ENCODE measurements at regions not wholly inside any gene's neighbourhood (a gene's known extent, or its start where the extent isn't known, plus 50 kb on each side); places are given as distances from the start of the nearest gene placed in this dataset.

DNA sequence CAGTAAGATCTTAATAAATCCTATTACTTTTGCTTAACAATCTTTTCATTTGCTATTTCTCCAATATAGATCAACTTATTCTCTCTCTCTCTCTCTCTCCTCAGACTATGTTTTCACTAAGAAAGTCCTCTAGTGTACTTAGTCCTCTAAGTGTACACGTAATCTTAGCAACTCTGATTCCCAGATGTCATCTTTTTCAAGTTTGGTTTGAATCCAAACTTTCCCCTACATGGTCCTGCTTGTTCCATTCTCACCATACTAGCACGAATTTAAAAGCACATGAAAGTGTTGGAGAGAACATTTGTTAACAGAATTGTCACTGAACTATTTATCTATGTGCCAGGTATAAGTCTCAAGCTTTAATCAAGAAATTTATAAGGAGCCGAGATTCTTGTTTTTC, 202.9 kb downstream of the SPRY2 start:
- TF ChIP-seq, protein P1, sequence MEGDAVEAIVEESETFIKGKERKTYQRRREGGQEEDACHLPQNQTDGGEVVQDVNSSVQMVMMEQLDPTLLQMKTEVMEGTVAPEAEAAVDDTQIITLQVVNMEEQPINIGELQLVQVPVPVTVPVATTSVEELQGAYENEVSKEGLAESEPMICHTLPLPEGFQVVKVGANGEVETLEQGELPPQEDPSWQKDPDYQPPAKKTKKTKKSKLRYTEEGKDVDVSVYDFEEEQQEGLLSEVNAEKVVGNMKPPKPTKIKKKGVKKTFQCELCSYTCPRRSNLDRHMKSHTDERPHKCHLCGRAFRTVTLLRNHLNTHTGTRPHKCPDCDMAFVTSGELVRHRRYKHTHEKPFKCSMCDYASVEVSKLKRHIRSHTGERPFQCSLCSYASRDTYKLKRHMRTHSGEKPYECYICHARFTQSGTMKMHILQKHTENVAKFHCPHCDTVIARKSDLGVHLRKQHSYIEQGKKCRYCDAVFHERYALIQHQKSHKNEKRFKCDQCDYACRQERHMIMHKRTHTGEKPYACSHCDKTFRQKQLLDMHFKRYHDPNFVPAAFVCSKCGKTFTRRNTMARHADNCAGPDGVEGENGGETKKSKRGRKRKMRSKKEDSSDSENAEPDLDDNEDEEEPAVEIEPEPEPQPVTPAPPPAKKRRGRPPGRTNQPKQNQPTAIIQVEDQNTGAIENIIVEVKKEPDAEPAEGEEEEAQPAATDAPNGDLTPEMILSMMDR (IDR thresholded peaks at IDR 0.05 in 2 of 3, conservative IDR thresholded peaks at IDR 0.05 in 1 of 3; ENCODE audit: borderline replicate concordance in 1 of 3, insufficient read depth in 1 of 3, low read depth in 2 of 3, low read length in 2 of 3) = no peak
- TF ChIP-seq ZNF274 (IDR thresholded peaks at IDR 0.05; ENCODE audit: low read depth, low read length) (no peak), RAD21 (IDR thresholded peaks at IDR 0.05; ENCODE audit: low read depth) (no peak), POLR2A (IDR thresholded peaks at IDR 0.05; ENCODE audit: borderline replicate concordance, extremely low read depth, insufficient read depth, insufficient read length) (no peak), POLR2AphosphoS5 (IDR thresholded peaks at IDR 0.05; ENCODE audit: low read depth, low read length) (no peak), CEBPB (IDR thresholded peaks at IDR 0.05; ENCODE audit: low read depth) (no peak)
- TF ChIP-seq, protein P2, sequence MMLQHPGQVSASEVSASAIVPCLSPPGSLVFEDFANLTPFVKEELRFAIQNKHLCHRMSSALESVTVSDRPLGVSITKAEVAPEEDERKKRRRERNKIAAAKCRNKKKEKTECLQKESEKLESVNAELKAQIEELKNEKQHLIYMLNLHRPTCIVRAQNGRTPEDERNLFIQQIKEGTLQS (IDR thresholded peaks at IDR 0.05) = no peak
- TF ChIP-seq, protein P3, sequence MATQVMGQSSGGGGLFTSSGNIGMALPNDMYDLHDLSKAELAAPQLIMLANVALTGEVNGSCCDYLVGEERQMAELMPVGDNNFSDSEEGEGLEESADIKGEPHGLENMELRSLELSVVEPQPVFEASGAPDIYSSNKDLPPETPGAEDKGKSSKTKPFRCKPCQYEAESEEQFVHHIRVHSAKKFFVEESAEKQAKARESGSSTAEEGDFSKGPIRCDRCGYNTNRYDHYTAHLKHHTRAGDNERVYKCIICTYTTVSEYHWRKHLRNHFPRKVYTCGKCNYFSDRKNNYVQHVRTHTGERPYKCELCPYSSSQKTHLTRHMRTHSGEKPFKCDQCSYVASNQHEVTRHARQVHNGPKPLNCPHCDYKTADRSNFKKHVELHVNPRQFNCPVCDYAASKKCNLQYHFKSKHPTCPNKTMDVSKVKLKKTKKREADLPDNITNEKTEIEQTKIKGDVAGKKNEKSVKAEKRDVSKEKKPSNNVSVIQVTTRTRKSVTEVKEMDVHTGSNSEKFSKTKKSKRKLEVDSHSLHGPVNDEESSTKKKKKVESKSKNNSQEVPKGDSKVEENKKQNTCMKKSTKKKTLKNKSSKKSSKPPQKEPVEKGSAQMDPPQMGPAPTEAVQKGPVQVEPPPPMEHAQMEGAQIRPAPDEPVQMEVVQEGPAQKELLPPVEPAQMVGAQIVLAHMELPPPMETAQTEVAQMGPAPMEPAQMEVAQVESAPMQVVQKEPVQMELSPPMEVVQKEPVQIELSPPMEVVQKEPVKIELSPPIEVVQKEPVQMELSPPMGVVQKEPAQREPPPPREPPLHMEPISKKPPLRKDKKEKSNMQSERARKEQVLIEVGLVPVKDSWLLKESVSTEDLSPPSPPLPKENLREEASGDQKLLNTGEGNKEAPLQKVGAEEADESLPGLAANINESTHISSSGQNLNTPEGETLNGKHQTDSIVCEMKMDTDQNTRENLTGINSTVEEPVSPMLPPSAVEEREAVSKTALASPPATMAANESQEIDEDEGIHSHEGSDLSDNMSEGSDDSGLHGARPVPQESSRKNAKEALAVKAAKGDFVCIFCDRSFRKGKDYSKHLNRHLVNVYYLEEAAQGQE (IDR thresholded peaks at IDR 0.05; ENCODE audit: low read depth) = no peak
